Gastrocnemius medialis (tissue), 4 donors: ENCODE measurements at regions not wholly inside any gene's neighbourhood (a gene's known extent, or its start where the extent isn't known, plus 50 kb on each side); places are given as distances from the start of the nearest gene placed in this dataset.

Experiments
- CTCF ChIP-seq, 5 experiments: fragments of 450-650 bp in 3 of 5; fragments of 200-600 bp in 2 of 5; sonication (generic) in 2 of 5; IDR thresholded peaks in 4 of 5; conservative IDR thresholded peaks in 1 of 5; 1 replicate in 4 of 5; 2 replicates in 1 of 5; pipeline ENCODE4 v1.5.1; 2016 to 2019; ENCODE audit warnings: antibody characterized with exemption in 5 of 5, mild to moderate bottlenecking in 3 of 5, moderate library complexity in 3 of 5
- POLR2A ChIP-seq, 2 donors: fragments of 450-650 bp; IDR thresholded peaks; one replicate each; pipeline ENCODE4 v1.6.1; 2017; ENCODE audit warnings: antibody characterized with exemption in 2 of 2, mild to moderate bottlenecking in 2 of 2, moderate library complexity in 2 of 2

- TF ChIP-seq CTCF (IDR thresholded peaks at IDR 0.05 in 4 of 5, conservative IDR thresholded peaks at IDR 0.05 in 1 of 5), result no peak
- no peak for TF ChIP-seq POLR2A (IDR thresholded peaks at IDR 0.05)
These were observed 1101.2 kb downstream of the TSN start for GRCh38 chr2:122856696-122857095.
